ENCODE measurements at regions not wholly inside any gene's neighbourhood (a gene's known extent, or its start where the extent isn't known, plus 50 kb on each side); places are given as distances from the start of the nearest gene placed in this dataset.

GRCh38 chr1:208569181-208569580 lies 325.0 kb upstream of the PLXNA2 start:
- TF ChIP-seq POLR2A (IDR thresholded peaks at IDR 0.05; ENCODE audit: low read depth, low read length) (no peak), POLR2AphosphoS5 (IDR thresholded peaks at IDR 0.05; ENCODE audit: low read depth, low read length) (no peak), TAF1 (IDR thresholded peaks at IDR 0.05; ENCODE audit: low read depth, low read length) (no peak), SPI1 (IDR thresholded peaks at IDR 0.05; ENCODE audit: low read depth, low read length) (no peak), PAX5 (IDR thresholded peaks at IDR 0.05; ENCODE audit: insufficient read depth, low read length, severe bottlenecking) (no peak), POU2F2 (IDR thresholded peaks at IDR 0.05; ENCODE audit: low read depth, low read length) (no peak)

All from GM12891 (cell line).